Fibroblast of lung (primary cell): ENCODE measurements at regions not wholly inside any gene's neighbourhood (a gene's known extent, or its start where the extent isn't known, plus 50 kb on each side); places are given as distances from the start of the nearest gene placed in this dataset.
"Not testable (repeated sequence)": the region's sequence is repeated elsewhere in the genome, so short reads cannot be mapped to it uniquely, and the experiment has no call there.

Experiments used
- EZH2 ChIP-seq: IDR thresholded peaks from 2 replicates; pipeline ENCODE4 v1.5.1; 2012; ENCODE audit warnings: low read length, control low read depth, mild to moderate bottlenecking; ENCODE audit errors: missing control alignments
- TF ChIP-seq, protein P1 (sequence below), 2 donors: IDR thresholded peaks in 1 of 2; conservative IDR thresholded peaks in 1 of 2; 1 replicate in 1 of 2; 2 replicates in 1 of 2; pipeline ENCODE4 v1.5.1; 2011 to 2012; ENCODE audit warnings: low read length in 2 of 2, control low read depth in 1 of 2, inconsistent platforms in 1 of 2, low read depth in 1 of 2, mild to moderate bottlenecking in 1 of 2

DNA sequence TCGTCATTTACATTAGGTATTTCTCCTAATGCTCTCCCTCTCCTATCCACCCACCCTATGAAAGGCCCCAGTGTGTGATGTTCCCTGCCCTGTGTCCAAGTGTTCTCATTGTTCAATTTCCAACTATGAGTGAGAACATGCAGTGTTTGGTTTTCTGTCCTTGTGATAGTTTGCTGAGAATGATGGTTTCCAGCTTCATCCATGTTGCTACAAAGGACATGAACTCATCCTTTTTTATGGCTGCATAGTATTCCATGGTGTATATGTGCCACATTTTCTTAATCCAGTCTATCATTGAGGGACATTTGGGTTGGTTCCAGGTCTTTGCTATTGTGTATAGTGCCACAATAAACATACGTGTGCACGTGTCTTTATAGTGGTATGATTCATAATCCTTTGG, 61.6 kb upstream of the HEPH start:
- TF ChIP-seq, protein P1, sequence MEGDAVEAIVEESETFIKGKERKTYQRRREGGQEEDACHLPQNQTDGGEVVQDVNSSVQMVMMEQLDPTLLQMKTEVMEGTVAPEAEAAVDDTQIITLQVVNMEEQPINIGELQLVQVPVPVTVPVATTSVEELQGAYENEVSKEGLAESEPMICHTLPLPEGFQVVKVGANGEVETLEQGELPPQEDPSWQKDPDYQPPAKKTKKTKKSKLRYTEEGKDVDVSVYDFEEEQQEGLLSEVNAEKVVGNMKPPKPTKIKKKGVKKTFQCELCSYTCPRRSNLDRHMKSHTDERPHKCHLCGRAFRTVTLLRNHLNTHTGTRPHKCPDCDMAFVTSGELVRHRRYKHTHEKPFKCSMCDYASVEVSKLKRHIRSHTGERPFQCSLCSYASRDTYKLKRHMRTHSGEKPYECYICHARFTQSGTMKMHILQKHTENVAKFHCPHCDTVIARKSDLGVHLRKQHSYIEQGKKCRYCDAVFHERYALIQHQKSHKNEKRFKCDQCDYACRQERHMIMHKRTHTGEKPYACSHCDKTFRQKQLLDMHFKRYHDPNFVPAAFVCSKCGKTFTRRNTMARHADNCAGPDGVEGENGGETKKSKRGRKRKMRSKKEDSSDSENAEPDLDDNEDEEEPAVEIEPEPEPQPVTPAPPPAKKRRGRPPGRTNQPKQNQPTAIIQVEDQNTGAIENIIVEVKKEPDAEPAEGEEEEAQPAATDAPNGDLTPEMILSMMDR (conservative IDR thresholded peaks at IDR 0.05 in 1 of 2, IDR thresholded peaks at IDR 0.05 in 1 of 2; ENCODE audit: low read depth in 1 of 2, low read length in 2 of 2), result not testable (repeated sequence)
- TF ChIP-seq EZH2, result not testable (repeated sequence)
